ENCODE measurements at regions not wholly inside any gene's neighbourhood (a gene's known extent, or its start where the extent isn't known, plus 50 kb on each side); places are given as distances from the start of the nearest gene placed in this dataset.

- TF ChIP-seq CTCF (IDR thresholded peaks at IDR 0.05), result no peak
- TF ChIP-seq POLR2AphosphoS5 (IDR thresholded peaks at IDR 0.05), result no peak
- no peak for TF ChIP-seq EP300 (IDR thresholded peaks at IDR 0.05)
- TF ChIP-seq POLR2A (IDR thresholded peaks at IDR 0.05), result no peak
Observed at GRCh38 chr12:32970465-32971110, 74.0 kb upstream of the PKP2 start.

All from suprapubic skin (tissue), 4 donors.